Cardiac muscle cell (in vitro differentiated cells and primary cell): ENCODE measurements at regions not wholly inside any gene's neighbourhood (a gene's known extent, or its start where the extent isn't known, plus 50 kb on each side); places are given as distances from the start of the nearest gene placed in this dataset.

Experiments used
- DNase-seq, 2 donors: peaks; one replicate each; pipeline versions ENCODE4 v3.0.0 to v3.0.0-alpha.2; 2010 to 2017; ENCODE audit warnings: low read depth in 1 of 2, low spot score in 1 of 2
- H3K27ac ChIP-seq: fragments of 200-600 bp; sonication (generic); 2 replicates; pipeline ENCODE4 v1.5.1; 2016
- H3K27me3 ChIP-seq: fragments of 200-600 bp; sonication (generic); 2 replicates; pipeline ENCODE4 v1.6.0; 2016; ENCODE audit warnings: control low read depth
- H3K36me3 ChIP-seq: fragments of 200-600 bp; sonication (generic); 2 replicates; pipeline ENCODE4 v1.5.1; 2016; ENCODE audit warnings: control low read depth
- H3K4me1 ChIP-seq: fragments of 200-600 bp; sonication (generic); 2 replicates; pipeline ENCODE4 v1.8.1; 2017; ENCODE audit warnings: low read depth, mild to moderate bottlenecking, mixed run types
- H3K4me3 ChIP-seq: fragments of 200-600 bp; sonication (generic); 2 replicates; pipeline ENCODE4 v1.5.1; 2016; ENCODE audit warnings: mild to moderate bottlenecking
- H3K9me3 ChIP-seq: fragments of 200-600 bp; sonication (generic); 2 replicates; pipeline ENCODE4 v1.5.1; 2017; ENCODE audit warnings: low read depth, mild to moderate bottlenecking, control low read depth
- CTCF ChIP-seq: IDR thresholded peaks from 2 replicates; pipeline ENCODE4 v1.5.1; 2012; ENCODE audit warnings: low read depth, mild to moderate bottlenecking, low read length

- DNase-seq, result no peak
- H3K9me3 ChIP-seq, result no peaks in the 10 kb centered on the region
Observed at GRCh38 chr17:51454456-51454978, 194.2 kb downstream of the UTP18 start.

GRCh38 chr17:51455211-51455610 lies 194.9 kb downstream of the UTP18 start:
- Histone ChIP-seq H3K27me3 (no peaks in the 10 kb centered on the region), H3K4me3 (no peak overlapping the region), H3K27ac (no peak overlapping the region), H3K9me3 (no peaks in the 10 kb centered on the region), H3K36me3 (no peaks in the 10 kb centered on the region), H3K4me1 (no peaks in the 10 kb centered on the region)
- no peak for DNase-seq
- TF ChIP-seq CTCF, result no peak

More at GRCh38 chr17:51454456-51454978, 194.2 kb downstream of the UTP18 start:
- H3K4me3 ChIP-seq, result no peak overlapping the region
- no peak for TF ChIP-seq CTCF
- no peak overlapping the region for H3K27ac ChIP-seq
- no peaks in the 10 kb centered on the region for H3K4me1 ChIP-seq
- no peaks in the 10 kb centered on the region for H3K36me3 ChIP-seq
- no peaks in the 10 kb centered on the region for H3K27me3 ChIP-seq

- no peak for TF ChIP-seq CTCF
- no peak for DNase-seq
- Histone ChIP-seq H3K36me3 (no peaks in the 10 kb centered on the region), H3K27ac (no peak overlapping the region), H3K4me1 (no peaks in the 10 kb centered on the region), H3K27me3 (no peaks in the 10 kb centered on the region), H3K4me3 (no peak overlapping the region), H3K9me3 (no peaks in the 10 kb centered on the region)
Observed at GRCh38 chr17:51455931-51456330, 195.6 kb downstream of the UTP18 start.

GRCh38 chr17:51456942-51457341 lies 196.6 kb downstream of the UTP18 start:
- Histone ChIP-seq H3K4me3 (no peak overlapping the region), H3K27ac (no peak overlapping the region), H3K27me3 (no peaks in the 10 kb centered on the region), H3K4me1 (no peaks in the 10 kb centered on the region), H3K36me3 (no peaks in the 10 kb centered on the region), H3K9me3 (no peaks in the 10 kb centered on the region)
- no peak for TF ChIP-seq CTCF
- DNase-seq, result no peak

- DNase-seq, result peak; percentile 49 to 80
- Histone ChIP-seq H3K27me3 (no peaks in the 10 kb centered on the region), H3K4me1 (no peaks in the 10 kb centered on the region), H3K9me3 (no peaks in the 10 kb centered on the region), H3K36me3 (no peaks in the 10 kb centered on the region), H3K27ac (no peak overlapping the region), H3K4me3 (no peak overlapping the region)
- TF ChIP-seq CTCF, result peak; percentile 86
Observed at GRCh38 chr17:51461578-51462004, 201.2 kb downstream of the UTP18 start.

- no peaks in the 10 kb centered on the region for H3K4me1 ChIP-seq
- no peak for TF ChIP-seq CTCF
- no peak overlapping the region for H3K27ac ChIP-seq
- H3K27me3 ChIP-seq, result no peaks in the 10 kb centered on the region
- no peak for DNase-seq
- H3K4me3 ChIP-seq, result no peak overlapping the region
- no peaks in the 10 kb centered on the region for H3K9me3 ChIP-seq
- H3K36me3 ChIP-seq, result no peaks in the 10 kb centered on the region
Observed at GRCh38 chr17:51463353-51463752, 203.0 kb downstream of the UTP18 start.
